ENCODE measurements at regions not wholly inside any gene's neighbourhood (a gene's known extent, or its start where the extent isn't known, plus 50 kb on each side); places are given as distances from the start of the nearest gene placed in this dataset.
"Not testable (repeated sequence)": the region's sequence is repeated elsewhere in the genome, so short reads cannot be mapped to it uniquely, and the experiment has no call there.

- H3K27ac ChIP-seq (ENCODE audit: insufficient read depth, low read depth, low read length, poor library complexity, severe bottlenecking); H3K36me3 ChIP-seq (ENCODE audit: control insufficient read depth, insufficient read depth, low read length); H3K4me3 ChIP-seq (ENCODE audit: insufficient read depth, low read depth, low read length); H3K9me3 ChIP-seq (ENCODE audit: control insufficient read depth, low read length); H3K4me1 ChIP-seq (ENCODE audit: control insufficient read depth, insufficient read depth, low read length); H3K27me3 ChIP-seq (ENCODE audit: control insufficient read depth, insufficient read depth, low read length, poor library complexity, severe bottlenecking): not testable (repeated sequence)
- WGBS, 2 experiments: 95 to 97% methylated on average over 6 of the region's 10 CpGs
These were observed 162.8 kb upstream of the MEX3C start for GRCh38 chr18:51360301-51360700.

GRCh38 chr18:51361130-51361860 lies 163.8 kb upstream of the MEX3C start:
- Histone ChIP-seq H3K4me1 (ENCODE audit: control insufficient read depth, insufficient read depth, low read length) (no peaks in the 10 kb centered on the region), H3K36me3 (ENCODE audit: control insufficient read depth, insufficient read depth, low read length) (no peaks in the 10 kb centered on the region), H3K4me3 (ENCODE audit: insufficient read depth, low read depth, low read length) (no peak overlapping the region), H3K9me3 (ENCODE audit: control insufficient read depth, low read length) (no peaks in the 10 kb centered on the region), H3K27me3 (ENCODE audit: control insufficient read depth, insufficient read depth, low read length, poor library complexity, severe bottlenecking) (no peaks in the 10 kb centered on the region), H3K27ac (ENCODE audit: insufficient read depth, low read depth, low read length, poor library complexity, severe bottlenecking) (no peak overlapping the region)
- 88 to 93% methylated on average over 6 of the region's 6 CpGs for WGBS, 2 experiments

GRCh38 chr18:51363384-51363783 lies 165.9 kb upstream of the MEX3C start:
- Histone ChIP-seq H3K36me3 (ENCODE audit: control insufficient read depth, insufficient read depth, low read length) (no peaks in the 10 kb centered on the region), H3K4me3 (ENCODE audit: insufficient read depth, low read depth, low read length) (no peak overlapping the region), H3K27ac (ENCODE audit: insufficient read depth, low read depth, low read length, poor library complexity, severe bottlenecking) (no peak overlapping the region), H3K4me1 (ENCODE audit: control insufficient read depth, insufficient read depth, low read length) (no peaks in the 10 kb centered on the region), H3K27me3 (ENCODE audit: control insufficient read depth, insufficient read depth, low read length, poor library complexity, severe bottlenecking) (no peaks in the 10 kb centered on the region), H3K9me3 (ENCODE audit: control insufficient read depth, low read length) (no peaks in the 10 kb centered on the region)
- WGBS, 2 experiments: 92 to 100% methylated on average over 1 of the region's 1 CpG

GRCh38 chr18:51370996-51371395 lies 173.5 kb upstream of the MEX3C start:
- Histone ChIP-seq H3K27ac (ENCODE audit: insufficient read depth, low read depth, low read length, poor library complexity, severe bottlenecking) (no peak overlapping the region), H3K4me1 (ENCODE audit: control insufficient read depth, insufficient read depth, low read length) (no peaks in the 10 kb centered on the region), H3K27me3 (ENCODE audit: control insufficient read depth, insufficient read depth, low read length, poor library complexity, severe bottlenecking) (no peaks in the 10 kb centered on the region), H3K4me3 (ENCODE audit: insufficient read depth, low read depth, low read length) (no peak overlapping the region), H3K36me3 (ENCODE audit: control insufficient read depth, insufficient read depth, low read length) (no peaks in the 10 kb centered on the region), H3K9me3 (ENCODE audit: control insufficient read depth, low read length) (no peaks in the 10 kb centered on the region)
- WGBS, 2 experiments: 93 to 94% methylated on average over 3 of the region's 3 CpGs

GRCh38 chr18:51371929-51372328 lies 174.4 kb upstream of the MEX3C start:
- Histone ChIP-seq H3K27ac (ENCODE audit: insufficient read depth, low read depth, low read length, poor library complexity, severe bottlenecking) (no peak overlapping the region), H3K4me3 (ENCODE audit: insufficient read depth, low read depth, low read length) (no peak overlapping the region), H3K27me3 (ENCODE audit: control insufficient read depth, insufficient read depth, low read length, poor library complexity, severe bottlenecking) (no peaks in the 10 kb centered on the region), H3K4me1 (ENCODE audit: control insufficient read depth, insufficient read depth, low read length) (no peaks in the 10 kb centered on the region), H3K36me3 (ENCODE audit: control insufficient read depth, insufficient read depth, low read length) (no peaks in the 10 kb centered on the region), H3K9me3 (ENCODE audit: control insufficient read depth, low read length) (no peaks in the 10 kb centered on the region)
- 94 to 100% methylated on average over 1 of the region's 1 CpG for WGBS, 2 experiments

- WGBS, 2 experiments: 91 to 96% methylated on average over 4 of the region's 4 CpGs
- H3K27ac ChIP-seq (ENCODE audit: insufficient read depth, low read depth, low read length, poor library complexity, severe bottlenecking): no peak overlapping the region
- H3K4me1 ChIP-seq (ENCODE audit: control insufficient read depth, insufficient read depth, low read length): no peaks in the 10 kb centered on the region
- no peaks in the 10 kb centered on the region for H3K9me3 ChIP-seq (ENCODE audit: control insufficient read depth, low read length)
- no peaks in the 10 kb centered on the region for H3K36me3 ChIP-seq (ENCODE audit: control insufficient read depth, insufficient read depth, low read length)
- no peak overlapping the region for H3K4me3 ChIP-seq (ENCODE audit: insufficient read depth, low read depth, low read length)
- no peaks in the 10 kb centered on the region for H3K27me3 ChIP-seq (ENCODE audit: control insufficient read depth, insufficient read depth, low read length, poor library complexity, severe bottlenecking)
These were observed 184.6 kb upstream of the MEX3C start for GRCh38 chr18:51382081-51382480.

GRCh38 chr18:51383116-51383515 lies 185.6 kb upstream of the MEX3C start:
- 80 to 92% methylated on average over 4 of the region's 4 CpGs for WGBS, 2 experiments
- Histone ChIP-seq H3K4me3 (ENCODE audit: insufficient read depth, low read depth, low read length) (no peak overlapping the region), H3K4me1 (ENCODE audit: control insufficient read depth, insufficient read depth, low read length) (no peaks in the 10 kb centered on the region), H3K27me3 (ENCODE audit: control insufficient read depth, insufficient read depth, low read length, poor library complexity, severe bottlenecking) (no peaks in the 10 kb centered on the region), H3K9me3 (ENCODE audit: control insufficient read depth, low read length) (no peaks in the 10 kb centered on the region), H3K27ac (ENCODE audit: insufficient read depth, low read depth, low read length, poor library complexity, severe bottlenecking) (no peak overlapping the region), H3K36me3 (ENCODE audit: control insufficient read depth, insufficient read depth, low read length) (no peaks in the 10 kb centered on the region)

GRCh38 chr18:51383711-51384110 lies 186.2 kb upstream of the MEX3C start:
- Histone ChIP-seq H3K4me3 (ENCODE audit: insufficient read depth, low read depth, low read length) (no peak overlapping the region), H3K36me3 (ENCODE audit: control insufficient read depth, insufficient read depth, low read length) (no peaks in the 10 kb centered on the region), H3K9me3 (ENCODE audit: control insufficient read depth, low read length) (no peaks in the 10 kb centered on the region), H3K27ac (ENCODE audit: insufficient read depth, low read depth, low read length, poor library complexity, severe bottlenecking) (no peak overlapping the region), H3K4me1 (ENCODE audit: control insufficient read depth, insufficient read depth, low read length) (no peaks in the 10 kb centered on the region), H3K27me3 (ENCODE audit: control insufficient read depth, insufficient read depth, low read length, poor library complexity, severe bottlenecking) (no peaks in the 10 kb centered on the region)
- 86 to 93% methylated on average over 1 of the region's 1 CpG for WGBS, 2 experiments

- no peaks in the 10 kb centered on the region for H3K36me3 ChIP-seq (ENCODE audit: control insufficient read depth, insufficient read depth, low read length)
- 88 to 92% methylated on average over 2 of the region's 2 CpGs for WGBS, 2 experiments
- H3K27me3 ChIP-seq (ENCODE audit: control insufficient read depth, insufficient read depth, low read length, poor library complexity, severe bottlenecking): no peaks in the 10 kb centered on the region
- H3K27ac ChIP-seq (ENCODE audit: insufficient read depth, low read depth, low read length, poor library complexity, severe bottlenecking): no peak overlapping the region
- H3K9me3 ChIP-seq (ENCODE audit: control insufficient read depth, low read length): no peaks in the 10 kb centered on the region
- no peak overlapping the region for H3K4me3 ChIP-seq (ENCODE audit: insufficient read depth, low read depth, low read length)
- no peaks in the 10 kb centered on the region for H3K4me1 ChIP-seq (ENCODE audit: control insufficient read depth, insufficient read depth, low read length)
These were observed 187.8 kb upstream of the MEX3C start for GRCh38 chr18:51385270-51385669.

GRCh38 chr18:51390702-51391101 lies 193.2 kb upstream of the MEX3C start:
- 95 to 96% methylated on average over 3 of the region's 3 CpGs for WGBS, 2 experiments
- no peak overlapping the region for H3K27ac ChIP-seq (ENCODE audit: insufficient read depth, low read depth, low read length, poor library complexity, severe bottlenecking)

GRCh38 chr18:51391215-51391614 lies 193.7 kb upstream of the MEX3C start:
- no peak overlapping the region for H3K4me3 ChIP-seq (ENCODE audit: insufficient read depth, low read depth, low read length)
- H3K36me3 ChIP-seq (ENCODE audit: control insufficient read depth, insufficient read depth, low read length): no peaks in the 10 kb centered on the region
- 92% methylated on average over 1 of the region's 1 CpG; no CpG with 5 or more reads in 1 of the 2 experiments for WGBS, 2 experiments
- H3K27me3 ChIP-seq (ENCODE audit: control insufficient read depth, insufficient read depth, low read length, poor library complexity, severe bottlenecking): no peaks in the 10 kb centered on the region
- no peak overlapping the region for H3K27ac ChIP-seq (ENCODE audit: insufficient read depth, low read depth, low read length, poor library complexity, severe bottlenecking)
- H3K9me3 ChIP-seq (ENCODE audit: control insufficient read depth, low read length): no peaks in the 10 kb centered on the region
- H3K4me1 ChIP-seq (ENCODE audit: control insufficient read depth, insufficient read depth, low read length): no peaks in the 10 kb centered on the region

More at GRCh38 chr18:51390702-51391101, 193.2 kb upstream of the MEX3C start:
- Histone ChIP-seq H3K9me3 (ENCODE audit: control insufficient read depth, low read length) (no peaks in the 10 kb centered on the region), H3K4me3 (ENCODE audit: insufficient read depth, low read depth, low read length) (no peak overlapping the region), H3K36me3 (ENCODE audit: control insufficient read depth, insufficient read depth, low read length) (no peaks in the 10 kb centered on the region), H3K4me1 (ENCODE audit: control insufficient read depth, insufficient read depth, low read length) (no peaks in the 10 kb centered on the region), H3K27me3 (ENCODE audit: control insufficient read depth, insufficient read depth, low read length, poor library complexity, severe bottlenecking) (no peaks in the 10 kb centered on the region)

Measured in ectodermal cell (in vitro differentiated cells).